ENCODE measurements at regions not wholly inside any gene's neighbourhood (a gene's known extent, or its start where the extent isn't known, plus 50 kb on each side); places are given as distances from the start of the nearest gene placed in this dataset.

- DNase-seq = no peak
- Mint-ChIP-seq H3K9me3 (no peaks in the 10 kb centered on the region), H3K4me3 (no peak overlapping the region), H3K27ac (no peak overlapping the region), H3K4me1 (no peaks in the 10 kb centered on the region), H3K27me3 (ENCODE audit: insufficient read depth) (peaks cover 78% of the 10 kb centered on the region), H3K36me3 (ENCODE audit: low read depth) (no peaks in the 10 kb centered on the region)
- H3K4me3 ChIP-seq (ENCODE audit: low read length) = no peak overlapping the region
- H3K36me3 ChIP-seq (ENCODE audit: control insufficient read depth, insufficient read depth, low read length) = no peaks in the 10 kb centered on the region
- TF ChIP-seq CTCF (conservative IDR thresholded peaks at IDR 0.05) = no peak
- no peak overlapping the region for H3K9ac ChIP-seq (ENCODE audit: extremely low read depth, low read length, poor library complexity, severe bottlenecking)
- no peaks in the 10 kb centered on the region for H3K9me3 ChIP-seq (ENCODE audit: control insufficient read depth, low read length)
- peaks cover 40% of the 10 kb centered on the region for H3K27me3 ChIP-seq (ENCODE audit: control insufficient read depth, insufficient read depth, low read length, poor library complexity, severe bottlenecking)
- H3K27ac ChIP-seq (ENCODE audit: low read depth, low read length) = no peak overlapping the region
- H3K4me1 ChIP-seq (ENCODE audit: control insufficient read depth, insufficient read depth, low read length) = no peaks in the 10 kb centered on the region
- 95% methylated on average over 4 to 5 of the region's 5 CpGs for WGBS, 2 experiments (ENCODE audit: insufficient coverage in 1 of 2, insufficient read length in 1 of 2)
These were observed 83.0 kb downstream of the HIF1AN start for GRCh38 chr10:100618632-100619255.

DNA sequence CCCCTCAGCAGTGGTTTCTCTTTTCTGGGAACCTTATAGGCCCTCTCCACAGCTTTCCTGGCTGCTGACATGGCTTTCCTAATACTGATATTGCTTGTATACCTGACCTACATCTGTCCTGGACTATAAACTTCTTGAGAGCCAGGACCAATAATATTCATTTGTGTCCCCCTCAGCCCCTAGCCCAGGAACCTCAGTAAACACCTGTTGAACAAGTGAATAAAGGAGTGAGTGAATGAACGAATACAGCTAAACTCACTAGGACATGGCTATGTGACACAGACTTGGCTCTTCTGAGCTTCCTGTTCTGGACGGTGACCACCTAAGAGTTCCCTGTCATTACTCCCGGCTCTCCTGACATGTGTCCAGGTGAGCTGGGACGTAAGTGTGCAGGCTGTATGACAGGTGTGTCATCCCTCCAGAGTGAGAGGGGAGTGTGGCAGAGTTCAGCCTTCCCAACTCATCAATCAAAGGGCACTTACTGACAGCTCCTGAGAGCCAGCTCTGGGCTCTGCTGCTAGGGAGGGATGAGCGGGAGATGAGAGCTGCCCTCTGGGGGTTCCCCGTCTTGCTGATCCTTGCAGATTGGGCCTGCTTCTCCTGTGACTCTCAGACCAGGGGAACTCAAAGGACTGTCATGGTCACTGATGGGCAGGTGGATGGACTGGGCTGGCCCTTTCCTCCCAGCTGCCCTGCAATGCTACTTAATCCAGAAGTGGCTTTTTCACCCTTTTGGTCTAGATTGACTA, 84.5 kb downstream of the HIF1AN start:
- TF ChIP-seq CTCF (conservative IDR thresholded peaks at IDR 0.05) = no peak
- H3K9ac ChIP-seq (ENCODE audit: extremely low read depth, low read length, poor library complexity, severe bottlenecking) = no peak overlapping the region
- no peaks in the 10 kb centered on the region for H3K9me3 ChIP-seq (ENCODE audit: control insufficient read depth, low read length)
- H3K4me1 ChIP-seq (ENCODE audit: control insufficient read depth, insufficient read depth, low read length) = no peaks in the 10 kb centered on the region
- Mint-ChIP-seq H3K9me3 (no peaks in the 10 kb centered on the region), H3K36me3 (ENCODE audit: low read depth) (no peaks in the 10 kb centered on the region), H3K4me3 (no peak overlapping the region), H3K27me3 (ENCODE audit: insufficient read depth) (peaks cover 71% of the 10 kb centered on the region), H3K4me1 (peaks cover 3% of the 10 kb centered on the region), H3K27ac (no peak overlapping the region)
- H3K27ac ChIP-seq (ENCODE audit: low read depth, low read length) = no peak overlapping the region
- WGBS, 2 experiments (ENCODE audit: insufficient coverage in 1 of 2, insufficient read length in 1 of 2) = 92 to 93% methylated on average over 5 to 6 of the region's 6 CpGs
- no peak overlapping the region for H3K4me3 ChIP-seq (ENCODE audit: low read length)
- DNase-seq = peak; percentile 17
- H3K36me3 ChIP-seq (ENCODE audit: control insufficient read depth, insufficient read depth, low read length) = no peaks in the 10 kb centered on the region
- peaks cover 46% of the 10 kb centered on the region for H3K27me3 ChIP-seq (ENCODE audit: control insufficient read depth, insufficient read depth, low read length, poor library complexity, severe bottlenecking)

- no peak overlapping the region for H3K9ac ChIP-seq (ENCODE audit: extremely low read depth, low read length, poor library complexity, severe bottlenecking)
- no peaks in the 10 kb centered on the region for H3K9me3 Mint-ChIP-seq
- H3K27me3 Mint-ChIP-seq (ENCODE audit: insufficient read depth) = peaks cover 62% of the 10 kb centered on the region
- H3K36me3 ChIP-seq (ENCODE audit: control insufficient read depth, insufficient read depth, low read length) = no peaks in the 10 kb centered on the region
- TF ChIP-seq CTCF (conservative IDR thresholded peaks at IDR 0.05) = no peak
- H3K4me3 ChIP-seq (ENCODE audit: low read length) = no peak overlapping the region
- peak; percentile 39 for DNase-seq
- peaks cover 3% of the 10 kb centered on the region for H3K4me1 ChIP-seq (ENCODE audit: control insufficient read depth, insufficient read depth, low read length)
- peaks cover 15% of the 10 kb centered on the region for H3K4me1 Mint-ChIP-seq
- H3K36me3 Mint-ChIP-seq (ENCODE audit: low read depth) = no peaks in the 10 kb centered on the region
- peaks cover 46% of the 10 kb centered on the region for H3K27me3 ChIP-seq (ENCODE audit: control insufficient read depth, insufficient read depth, low read length, poor library complexity, severe bottlenecking)
- no peak overlapping the region for H3K4me3 Mint-ChIP-seq
- 87 to 91% methylated on average over 7 to 24 of the region's 44 CpGs for WGBS, 2 experiments (ENCODE audit: insufficient coverage in 1 of 2, insufficient read length in 1 of 2)
- H3K27ac Mint-ChIP-seq = no peak overlapping the region
- H3K9me3 ChIP-seq (ENCODE audit: control insufficient read depth, low read length) = no peaks in the 10 kb centered on the region
- H3K27ac ChIP-seq (ENCODE audit: low read depth, low read length) = no peak overlapping the region
These were observed 85.8 kb downstream of the HIF1AN start for GRCh38 chr10:100621360-100622205.

Measured in endodermal cell (in vitro differentiated cells).